ENCODE measurements at regions not wholly inside any gene's neighbourhood (a gene's known extent, or its start where the extent isn't known, plus 50 kb on each side); places are given as distances from the start of the nearest gene placed in this dataset.

DNA sequence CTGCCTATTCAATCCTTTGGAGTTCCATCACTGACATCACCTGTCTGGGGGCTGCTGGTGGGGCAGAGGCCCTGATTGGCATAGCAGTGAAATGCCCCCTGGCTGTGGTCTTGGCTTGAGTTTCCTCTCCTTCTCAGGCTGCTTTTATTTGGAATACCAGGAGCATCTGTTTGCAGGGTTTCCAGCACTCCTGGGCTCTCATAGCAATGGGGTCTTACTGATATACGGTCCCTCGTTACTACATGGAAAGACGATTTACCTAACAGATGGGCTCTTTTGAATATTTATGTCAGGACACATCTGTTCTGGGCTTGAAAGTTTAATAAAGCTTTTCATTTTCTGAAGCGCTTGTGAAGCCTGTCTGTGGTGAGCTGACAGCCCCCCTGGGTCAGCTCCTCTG, 230.3 kb downstream of the SLC4A3 start:
- Mint-ChIP-seq H3K4me1 (peaks cover 4% of the 10 kb centered on the region), H3K27ac (ENCODE audit: unreplicated experiment) (no peak overlapping the region), H3K36me3 (ENCODE audit: low read depth) (no peaks in the 10 kb centered on the region), H3K9me3 (no peaks in the 10 kb centered on the region), H3K27me3 (ENCODE audit: low read depth) (peaks cover 3% of the 10 kb centered on the region), H3K4me3 (no peak overlapping the region)
- no peak for DNase-seq (ENCODE audit: low read depth, low spot score)
- TF ChIP-seq, protein P1, sequence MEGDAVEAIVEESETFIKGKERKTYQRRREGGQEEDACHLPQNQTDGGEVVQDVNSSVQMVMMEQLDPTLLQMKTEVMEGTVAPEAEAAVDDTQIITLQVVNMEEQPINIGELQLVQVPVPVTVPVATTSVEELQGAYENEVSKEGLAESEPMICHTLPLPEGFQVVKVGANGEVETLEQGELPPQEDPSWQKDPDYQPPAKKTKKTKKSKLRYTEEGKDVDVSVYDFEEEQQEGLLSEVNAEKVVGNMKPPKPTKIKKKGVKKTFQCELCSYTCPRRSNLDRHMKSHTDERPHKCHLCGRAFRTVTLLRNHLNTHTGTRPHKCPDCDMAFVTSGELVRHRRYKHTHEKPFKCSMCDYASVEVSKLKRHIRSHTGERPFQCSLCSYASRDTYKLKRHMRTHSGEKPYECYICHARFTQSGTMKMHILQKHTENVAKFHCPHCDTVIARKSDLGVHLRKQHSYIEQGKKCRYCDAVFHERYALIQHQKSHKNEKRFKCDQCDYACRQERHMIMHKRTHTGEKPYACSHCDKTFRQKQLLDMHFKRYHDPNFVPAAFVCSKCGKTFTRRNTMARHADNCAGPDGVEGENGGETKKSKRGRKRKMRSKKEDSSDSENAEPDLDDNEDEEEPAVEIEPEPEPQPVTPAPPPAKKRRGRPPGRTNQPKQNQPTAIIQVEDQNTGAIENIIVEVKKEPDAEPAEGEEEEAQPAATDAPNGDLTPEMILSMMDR (conservative IDR thresholded peaks at IDR 0.05) = no peak

DNA sequence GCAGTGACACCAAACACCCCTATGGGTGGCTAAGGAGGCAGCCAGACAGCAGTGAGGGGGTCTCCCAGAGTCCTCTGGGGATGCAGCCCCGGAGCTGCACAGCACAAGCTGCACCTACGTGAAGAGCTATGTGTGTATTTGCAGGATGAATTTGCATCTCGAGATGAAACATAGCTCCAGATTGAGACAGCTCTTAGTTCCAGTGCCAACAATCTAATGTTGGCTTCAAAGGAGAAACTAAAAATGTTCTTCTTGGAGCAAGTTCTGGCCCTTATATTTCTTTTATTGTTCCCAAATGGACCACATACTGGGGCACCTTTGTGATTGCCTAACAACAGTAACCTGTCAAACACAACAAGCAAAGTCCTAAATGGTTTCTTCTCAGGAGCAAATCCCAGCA, 233.9 kb downstream of the SLC4A3 start:
- H3K4me3 Mint-ChIP-seq = no peak overlapping the region
- peaks cover 7% of the 10 kb centered on the region for H3K9me3 Mint-ChIP-seq
- peaks cover 22% of the 10 kb centered on the region for H3K4me1 Mint-ChIP-seq
- no peaks in the 10 kb centered on the region for H3K36me3 Mint-ChIP-seq (ENCODE audit: low read depth)
- H3K27ac Mint-ChIP-seq (ENCODE audit: unreplicated experiment) = no peak overlapping the region
- no peaks in the 10 kb centered on the region for H3K27me3 Mint-ChIP-seq (ENCODE audit: low read depth)
- DNase-seq (ENCODE audit: low read depth, low spot score) = no peak
- TF ChIP-seq, protein P1 (conservative IDR thresholded peaks at IDR 0.05) = no peak

DNA sequence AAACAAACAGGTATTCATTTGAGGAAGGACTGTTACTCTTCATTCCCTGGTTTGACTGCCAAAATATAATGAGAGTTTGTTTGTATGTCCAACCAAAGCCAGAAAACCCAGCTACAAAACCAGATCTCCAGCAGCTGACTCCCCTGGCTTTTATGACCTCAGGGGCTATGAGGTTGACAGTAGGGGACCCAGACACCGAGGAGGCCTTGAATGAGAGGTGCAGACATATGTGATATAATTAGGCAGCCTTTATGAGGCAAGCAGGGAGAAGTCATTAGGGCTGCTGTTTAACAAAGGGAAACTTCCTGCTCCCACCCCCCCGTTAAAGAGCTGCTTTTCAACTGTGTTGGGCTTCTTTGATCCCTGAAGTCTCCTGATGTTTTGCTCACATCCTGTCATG, 236.7 kb downstream of the SLC4A3 start:
- H3K27ac Mint-ChIP-seq (ENCODE audit: unreplicated experiment) = peak overlapping the region; percentile 41
- H3K4me3 Mint-ChIP-seq = no peak overlapping the region
- no peak for DNase-seq (ENCODE audit: low read depth, low spot score)
- peaks cover 18% of the 10 kb centered on the region for H3K4me1 Mint-ChIP-seq
- H3K27me3 Mint-ChIP-seq (ENCODE audit: low read depth) = no peaks in the 10 kb centered on the region
- no peaks in the 10 kb centered on the region for H3K36me3 Mint-ChIP-seq (ENCODE audit: low read depth)
- peaks cover 12% of the 10 kb centered on the region for H3K9me3 Mint-ChIP-seq
- TF ChIP-seq, protein P1 (conservative IDR thresholded peaks at IDR 0.05) = no peak

DNA sequence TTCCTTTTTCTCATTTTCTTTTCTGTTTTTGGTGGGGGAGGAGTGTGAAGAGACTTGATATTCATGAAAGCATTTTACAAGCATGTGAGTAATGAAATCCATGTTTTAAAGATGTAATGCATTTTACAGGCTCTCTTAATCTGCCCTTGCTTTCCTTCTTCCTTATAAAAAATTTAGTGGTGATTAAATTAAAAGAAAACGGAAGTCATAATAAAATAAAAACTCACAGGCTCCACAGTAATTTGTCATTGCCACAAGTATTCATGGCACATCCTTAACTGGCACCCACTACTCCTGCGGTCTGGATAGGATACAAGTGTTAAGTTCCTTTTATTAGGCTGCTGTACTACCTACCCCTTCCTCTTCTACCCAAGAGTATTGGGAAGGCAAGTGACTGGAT, 241.2 kb downstream of the SLC4A3 start:
- Mint-ChIP-seq H3K4me3 (no peak overlapping the region), H3K27me3 (ENCODE audit: low read depth) (no peaks in the 10 kb centered on the region), H3K36me3 (ENCODE audit: low read depth) (no peaks in the 10 kb centered on the region), H3K27ac (ENCODE audit: unreplicated experiment) (no peak overlapping the region), H3K9me3 (peaks cover 7% of the 10 kb centered on the region), H3K4me1 (peaks cover 42% of the 10 kb centered on the region)
- DNase-seq (ENCODE audit: low read depth, low spot score) = no peak
- TF ChIP-seq, protein P1 (conservative IDR thresholded peaks at IDR 0.05) = no peak

DNA sequence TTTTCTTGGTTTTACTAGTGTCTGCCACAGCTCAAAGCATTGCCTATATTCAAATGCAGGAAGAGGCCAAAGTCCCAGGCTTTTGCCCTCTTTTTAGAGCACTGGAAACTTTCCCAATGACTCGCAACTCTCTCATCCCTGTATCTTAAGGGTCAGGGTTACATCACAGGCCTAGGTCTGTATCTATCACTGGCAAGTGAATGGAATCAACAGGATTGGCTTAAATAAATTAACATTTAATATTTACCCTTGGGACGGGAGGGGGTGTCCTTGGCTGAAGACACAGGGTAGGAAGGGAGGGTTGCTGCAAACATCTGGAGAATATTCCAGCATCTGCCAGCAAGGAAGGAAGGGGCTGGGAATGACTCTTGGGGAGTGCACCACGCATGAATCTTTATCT, 242.6 kb downstream of the SLC4A3 start:
- Mint-ChIP-seq H3K4me3 (no peak overlapping the region), H3K9me3 (peaks cover 5% of the 10 kb centered on the region), H3K4me1 (peaks cover 34% of the 10 kb centered on the region), H3K27ac (ENCODE audit: unreplicated experiment) (no peak overlapping the region), H3K27me3 (ENCODE audit: low read depth) (no peaks in the 10 kb centered on the region), H3K36me3 (ENCODE audit: low read depth) (no peaks in the 10 kb centered on the region)
- no peak for DNase-seq (ENCODE audit: low read depth, low spot score)
- TF ChIP-seq, protein P1 (conservative IDR thresholded peaks at IDR 0.05) = no peak

DNA sequence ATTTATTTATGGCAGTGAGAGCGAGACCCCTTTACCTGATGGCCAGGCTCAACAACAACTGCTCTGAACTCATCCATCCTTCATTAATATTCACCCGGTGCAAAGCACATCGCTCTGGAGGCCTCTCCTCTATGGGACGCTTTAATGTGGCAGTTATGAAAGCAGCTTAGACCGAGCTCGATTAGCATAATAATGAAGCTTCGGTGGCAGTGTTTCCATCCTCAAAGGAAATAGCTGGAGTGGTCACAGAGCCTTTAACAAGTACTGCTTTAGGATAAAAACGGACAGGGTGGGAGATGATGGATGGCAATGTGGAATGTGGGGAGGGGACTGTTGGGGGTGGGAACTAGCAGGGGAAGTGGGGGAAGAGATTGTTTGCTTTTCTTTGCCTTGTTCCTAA, 243.9 kb downstream of the SLC4A3 start:
- no peak for DNase-seq (ENCODE audit: low read depth, low spot score)
- Mint-ChIP-seq H3K27me3 (ENCODE audit: low read depth) (no peaks in the 10 kb centered on the region), H3K9me3 (peaks cover 4% of the 10 kb centered on the region), H3K27ac (ENCODE audit: unreplicated experiment) (peak overlapping the region; percentile 83), H3K36me3 (ENCODE audit: low read depth) (no peaks in the 10 kb centered on the region), H3K4me3 (peak overlapping the region; percentile 13), H3K4me1 (peaks cover 34% of the 10 kb centered on the region)
- TF ChIP-seq, protein P1 (conservative IDR thresholded peaks at IDR 0.05) = no peak
